ENCODE measurements at regions not wholly inside any gene's neighbourhood (a gene's known extent, or its start where the extent isn't known, plus 50 kb on each side); places are given as distances from the start of the nearest gene placed in this dataset.

DNA sequence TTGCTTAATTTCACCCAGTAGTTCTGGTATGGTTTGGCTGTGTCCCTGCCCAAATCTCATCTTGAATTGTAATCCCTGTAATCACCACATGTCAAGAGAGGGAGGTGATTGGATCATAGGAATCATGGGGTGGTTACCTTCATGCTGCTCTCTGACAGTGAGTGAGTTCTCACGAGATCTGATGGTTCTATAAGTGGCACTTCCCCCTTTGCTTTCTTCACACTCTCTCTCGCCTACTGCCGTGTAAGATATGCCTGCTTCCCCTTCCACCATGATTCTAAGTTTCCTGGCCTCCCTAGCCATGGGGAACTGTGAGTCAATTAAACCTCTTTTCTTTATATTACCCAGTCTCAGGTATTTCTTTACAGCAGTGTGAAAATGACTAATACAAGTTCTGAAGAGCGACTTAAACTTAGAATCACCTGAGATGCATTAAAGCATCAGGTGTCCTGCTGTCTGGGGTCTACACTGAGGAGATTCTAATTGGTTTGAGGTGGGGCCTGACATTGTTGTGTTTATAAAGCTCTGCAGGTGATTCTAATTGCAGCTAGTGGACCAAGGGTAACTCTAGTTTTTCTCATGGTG is 82.1 kb upstream of the DTNBP1 start:
- TF ChIP-seq, protein P1, sequence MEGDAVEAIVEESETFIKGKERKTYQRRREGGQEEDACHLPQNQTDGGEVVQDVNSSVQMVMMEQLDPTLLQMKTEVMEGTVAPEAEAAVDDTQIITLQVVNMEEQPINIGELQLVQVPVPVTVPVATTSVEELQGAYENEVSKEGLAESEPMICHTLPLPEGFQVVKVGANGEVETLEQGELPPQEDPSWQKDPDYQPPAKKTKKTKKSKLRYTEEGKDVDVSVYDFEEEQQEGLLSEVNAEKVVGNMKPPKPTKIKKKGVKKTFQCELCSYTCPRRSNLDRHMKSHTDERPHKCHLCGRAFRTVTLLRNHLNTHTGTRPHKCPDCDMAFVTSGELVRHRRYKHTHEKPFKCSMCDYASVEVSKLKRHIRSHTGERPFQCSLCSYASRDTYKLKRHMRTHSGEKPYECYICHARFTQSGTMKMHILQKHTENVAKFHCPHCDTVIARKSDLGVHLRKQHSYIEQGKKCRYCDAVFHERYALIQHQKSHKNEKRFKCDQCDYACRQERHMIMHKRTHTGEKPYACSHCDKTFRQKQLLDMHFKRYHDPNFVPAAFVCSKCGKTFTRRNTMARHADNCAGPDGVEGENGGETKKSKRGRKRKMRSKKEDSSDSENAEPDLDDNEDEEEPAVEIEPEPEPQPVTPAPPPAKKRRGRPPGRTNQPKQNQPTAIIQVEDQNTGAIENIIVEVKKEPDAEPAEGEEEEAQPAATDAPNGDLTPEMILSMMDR (conservative IDR thresholded peaks at IDR 0.05; ENCODE audit: low read depth, low read length), result no peak
- TF ChIP-seq EZH2phosphoT487 (IDR thresholded peaks at IDR 0.05; ENCODE audit: borderline replicate concordance, low read length), result no peak
- TF ChIP-seq EZH2 (IDR thresholded peaks at IDR 0.05; ENCODE audit: low read length, unreplicated experiment), result no peak
